HEK293 (cell line): ENCODE measurements at regions not wholly inside any gene's neighbourhood (a gene's known extent, or its start where the extent isn't known, plus 50 kb on each side); places are given as distances from the start of the nearest gene placed in this dataset.

Experiments
- TRIM28 ChIP-seq: IDR thresholded peaks from 2 replicates; pipeline ENCODE4 v1.6.1; 2011; ENCODE audit warnings: low read length, control low read depth, borderline replicate concordance
- ZBTB11 ChIP-seq: fragments of 450-650 bp; formaldehyde crosslinking; conservative IDR thresholded peaks from 2 replicates; pipeline ENCODE4 v1.5.1; 2016; ENCODE audit warnings: low read depth, missing biosample characterization, missing genetic modification characterization
- ZBTB44 ChIP-seq: fragments of 450-650 bp; IDR thresholded peaks from 2 replicates; pipeline ENCODE4 v1.5.1; 2018; ENCODE audit warnings: missing biosample characterization, mild to moderate bottlenecking, missing genetic modification characterization
- ZBTB48 ChIP-seq: fragments of 450-650 bp; formaldehyde crosslinking; IDR thresholded peaks from 2 replicates; pipeline ENCODE4 v1.5.1; 2016; ENCODE audit warnings: missing biosample characterization, missing genetic modification characterization
- ZNF341 ChIP-seq: fragments of 450-650 bp; formaldehyde crosslinking; IDR thresholded peaks from 2 replicates; pipeline ENCODE4; 2016; ENCODE audit warnings: low read depth, missing biosample characterization, missing genetic modification characterization
- TF ChIP-seq, protein P1 (sequence below): fragments of 450-650 bp; formaldehyde crosslinking; IDR thresholded peaks from 2 replicates; pipeline ENCODE4 v1.5.1; 2016; ENCODE audit warnings: missing biosample characterization, missing genetic modification characterization, borderline replicate concordance
- TF ChIP-seq, protein P2 (sequence below): fragments of 450-650 bp; formaldehyde crosslinking; IDR thresholded peaks from 2 replicates; pipeline ENCODE4 v1.5.1; 2016; ENCODE audit warnings: missing biosample characterization, missing genetic modification characterization
- TF ChIP-seq, protein P3 (sequence below): fragments of 450-650 bp; formaldehyde crosslinking; IDR thresholded peaks from 2 replicates; pipeline ENCODE4 v1.5.1; 2016; ENCODE audit warnings: missing biosample characterization, missing genetic modification characterization
- TF ChIP-seq, protein P4 (sequence below): fragments of 450-650 bp; formaldehyde crosslinking; IDR thresholded peaks from 2 replicates; pipeline ENCODE4 v1.5.1; 2016; ENCODE audit warnings: missing biosample characterization, missing genetic modification characterization

DNA sequence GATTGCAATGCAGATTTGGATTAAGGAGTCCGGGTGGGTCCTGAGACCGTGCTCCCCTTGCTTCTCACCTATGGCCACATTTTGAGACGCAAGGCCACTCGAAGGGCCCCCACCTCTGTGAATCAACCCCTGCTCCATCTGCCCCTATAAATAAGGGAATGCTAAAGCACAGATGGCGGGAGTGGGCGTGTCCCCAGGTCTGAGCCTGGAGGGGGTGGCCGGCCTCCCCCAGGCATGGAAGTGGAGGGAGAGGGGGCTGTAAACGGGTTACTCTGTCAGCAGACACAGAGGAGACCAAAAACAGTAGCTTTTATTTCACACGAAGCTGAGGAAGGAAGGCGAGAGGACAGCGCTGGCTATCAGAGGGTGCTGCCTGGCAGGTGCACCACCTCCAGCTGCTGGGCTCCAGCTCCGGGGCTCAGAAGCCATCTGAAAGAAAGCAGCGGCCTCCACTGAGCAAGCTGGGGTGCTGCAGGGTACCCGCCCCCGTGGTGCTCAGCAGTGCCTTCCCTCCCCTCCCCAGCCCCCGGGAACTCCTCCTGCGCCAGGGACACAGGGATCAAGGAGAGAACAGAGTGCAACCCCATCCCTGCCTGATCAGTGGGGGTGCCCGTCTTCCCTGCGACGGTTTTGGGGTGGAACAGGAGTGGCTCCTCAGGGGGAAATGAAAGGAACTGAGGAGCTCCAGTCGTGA, 56.7 kb upstream of the RAB6C start:
- TF ChIP-seq, protein P1, sequence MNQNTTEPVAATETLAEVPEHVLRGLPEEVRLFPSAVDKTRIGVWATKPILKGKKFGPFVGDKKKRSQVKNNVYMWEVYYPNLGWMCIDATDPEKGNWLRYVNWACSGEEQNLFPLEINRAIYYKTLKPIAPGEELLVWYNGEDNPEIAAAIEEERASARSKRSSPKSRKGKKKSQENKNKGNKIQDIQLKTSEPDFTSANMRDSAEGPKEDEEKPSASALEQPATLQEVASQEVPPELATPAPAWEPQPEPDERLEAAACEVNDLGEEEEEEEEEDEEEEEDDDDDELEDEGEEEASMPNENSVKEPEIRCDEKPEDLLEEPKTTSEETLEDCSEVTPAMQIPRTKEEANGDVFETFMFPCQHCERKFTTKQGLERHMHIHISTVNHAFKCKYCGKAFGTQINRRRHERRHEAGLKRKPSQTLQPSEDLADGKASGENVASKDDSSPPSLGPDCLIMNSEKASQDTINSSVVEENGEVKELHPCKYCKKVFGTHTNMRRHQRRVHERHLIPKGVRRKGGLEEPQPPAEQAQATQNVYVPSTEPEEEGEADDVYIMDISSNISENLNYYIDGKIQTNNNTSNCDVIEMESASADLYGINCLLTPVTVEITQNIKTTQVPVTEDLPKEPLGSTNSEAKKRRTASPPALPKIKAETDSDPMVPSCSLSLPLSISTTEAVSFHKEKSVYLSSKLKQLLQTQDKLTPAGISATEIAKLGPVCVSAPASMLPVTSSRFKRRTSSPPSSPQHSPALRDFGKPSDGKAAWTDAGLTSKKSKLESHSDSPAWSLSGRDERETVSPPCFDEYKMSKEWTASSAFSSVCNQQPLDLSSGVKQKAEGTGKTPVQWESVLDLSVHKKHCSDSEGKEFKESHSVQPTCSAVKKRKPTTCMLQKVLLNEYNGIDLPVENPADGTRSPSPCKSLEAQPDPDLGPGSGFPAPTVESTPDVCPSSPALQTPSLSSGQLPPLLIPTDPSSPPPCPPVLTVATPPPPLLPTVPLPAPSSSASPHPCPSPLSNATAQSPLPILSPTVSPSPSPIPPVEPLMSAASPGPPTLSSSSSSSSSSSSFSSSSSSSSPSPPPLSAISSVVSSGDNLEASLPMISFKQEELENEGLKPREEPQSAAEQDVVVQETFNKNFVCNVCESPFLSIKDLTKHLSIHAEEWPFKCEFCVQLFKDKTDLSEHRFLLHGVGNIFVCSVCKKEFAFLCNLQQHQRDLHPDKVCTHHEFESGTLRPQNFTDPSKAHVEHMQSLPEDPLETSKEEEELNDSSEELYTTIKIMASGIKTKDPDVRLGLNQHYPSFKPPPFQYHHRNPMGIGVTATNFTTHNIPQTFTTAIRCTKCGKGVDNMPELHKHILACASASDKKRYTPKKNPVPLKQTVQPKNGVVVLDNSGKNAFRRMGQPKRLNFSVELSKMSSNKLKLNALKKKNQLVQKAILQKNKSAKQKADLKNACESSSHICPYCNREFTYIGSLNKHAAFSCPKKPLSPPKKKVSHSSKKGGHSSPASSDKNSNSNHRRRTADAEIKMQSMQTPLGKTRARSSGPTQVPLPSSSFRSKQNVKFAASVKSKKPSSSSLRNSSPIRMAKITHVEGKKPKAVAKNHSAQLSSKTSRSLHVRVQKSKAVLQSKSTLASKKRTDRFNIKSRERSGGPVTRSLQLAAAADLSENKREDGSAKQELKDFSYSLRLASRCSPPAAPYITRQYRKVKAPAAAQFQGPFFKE: no peak
- TF ChIP-seq, protein P2, sequence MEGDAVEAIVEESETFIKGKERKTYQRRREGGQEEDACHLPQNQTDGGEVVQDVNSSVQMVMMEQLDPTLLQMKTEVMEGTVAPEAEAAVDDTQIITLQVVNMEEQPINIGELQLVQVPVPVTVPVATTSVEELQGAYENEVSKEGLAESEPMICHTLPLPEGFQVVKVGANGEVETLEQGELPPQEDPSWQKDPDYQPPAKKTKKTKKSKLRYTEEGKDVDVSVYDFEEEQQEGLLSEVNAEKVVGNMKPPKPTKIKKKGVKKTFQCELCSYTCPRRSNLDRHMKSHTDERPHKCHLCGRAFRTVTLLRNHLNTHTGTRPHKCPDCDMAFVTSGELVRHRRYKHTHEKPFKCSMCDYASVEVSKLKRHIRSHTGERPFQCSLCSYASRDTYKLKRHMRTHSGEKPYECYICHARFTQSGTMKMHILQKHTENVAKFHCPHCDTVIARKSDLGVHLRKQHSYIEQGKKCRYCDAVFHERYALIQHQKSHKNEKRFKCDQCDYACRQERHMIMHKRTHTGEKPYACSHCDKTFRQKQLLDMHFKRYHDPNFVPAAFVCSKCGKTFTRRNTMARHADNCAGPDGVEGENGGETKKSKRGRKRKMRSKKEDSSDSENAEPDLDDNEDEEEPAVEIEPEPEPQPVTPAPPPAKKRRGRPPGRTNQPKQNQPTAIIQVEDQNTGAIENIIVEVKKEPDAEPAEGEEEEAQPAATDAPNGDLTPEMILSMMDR: no peak
- no peak for TF ChIP-seq TRIM28
- TF ChIP-seq, protein P3, sequence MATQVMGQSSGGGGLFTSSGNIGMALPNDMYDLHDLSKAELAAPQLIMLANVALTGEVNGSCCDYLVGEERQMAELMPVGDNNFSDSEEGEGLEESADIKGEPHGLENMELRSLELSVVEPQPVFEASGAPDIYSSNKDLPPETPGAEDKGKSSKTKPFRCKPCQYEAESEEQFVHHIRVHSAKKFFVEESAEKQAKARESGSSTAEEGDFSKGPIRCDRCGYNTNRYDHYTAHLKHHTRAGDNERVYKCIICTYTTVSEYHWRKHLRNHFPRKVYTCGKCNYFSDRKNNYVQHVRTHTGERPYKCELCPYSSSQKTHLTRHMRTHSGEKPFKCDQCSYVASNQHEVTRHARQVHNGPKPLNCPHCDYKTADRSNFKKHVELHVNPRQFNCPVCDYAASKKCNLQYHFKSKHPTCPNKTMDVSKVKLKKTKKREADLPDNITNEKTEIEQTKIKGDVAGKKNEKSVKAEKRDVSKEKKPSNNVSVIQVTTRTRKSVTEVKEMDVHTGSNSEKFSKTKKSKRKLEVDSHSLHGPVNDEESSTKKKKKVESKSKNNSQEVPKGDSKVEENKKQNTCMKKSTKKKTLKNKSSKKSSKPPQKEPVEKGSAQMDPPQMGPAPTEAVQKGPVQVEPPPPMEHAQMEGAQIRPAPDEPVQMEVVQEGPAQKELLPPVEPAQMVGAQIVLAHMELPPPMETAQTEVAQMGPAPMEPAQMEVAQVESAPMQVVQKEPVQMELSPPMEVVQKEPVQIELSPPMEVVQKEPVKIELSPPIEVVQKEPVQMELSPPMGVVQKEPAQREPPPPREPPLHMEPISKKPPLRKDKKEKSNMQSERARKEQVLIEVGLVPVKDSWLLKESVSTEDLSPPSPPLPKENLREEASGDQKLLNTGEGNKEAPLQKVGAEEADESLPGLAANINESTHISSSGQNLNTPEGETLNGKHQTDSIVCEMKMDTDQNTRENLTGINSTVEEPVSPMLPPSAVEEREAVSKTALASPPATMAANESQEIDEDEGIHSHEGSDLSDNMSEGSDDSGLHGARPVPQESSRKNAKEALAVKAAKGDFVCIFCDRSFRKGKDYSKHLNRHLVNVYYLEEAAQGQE: no peak
- TF ChIP-seq ZBTB44 (tag by site-specific recombination): no peak
- no peak for TF ChIP-seq ZNF341
- TF ChIP-seq, protein P4, sequence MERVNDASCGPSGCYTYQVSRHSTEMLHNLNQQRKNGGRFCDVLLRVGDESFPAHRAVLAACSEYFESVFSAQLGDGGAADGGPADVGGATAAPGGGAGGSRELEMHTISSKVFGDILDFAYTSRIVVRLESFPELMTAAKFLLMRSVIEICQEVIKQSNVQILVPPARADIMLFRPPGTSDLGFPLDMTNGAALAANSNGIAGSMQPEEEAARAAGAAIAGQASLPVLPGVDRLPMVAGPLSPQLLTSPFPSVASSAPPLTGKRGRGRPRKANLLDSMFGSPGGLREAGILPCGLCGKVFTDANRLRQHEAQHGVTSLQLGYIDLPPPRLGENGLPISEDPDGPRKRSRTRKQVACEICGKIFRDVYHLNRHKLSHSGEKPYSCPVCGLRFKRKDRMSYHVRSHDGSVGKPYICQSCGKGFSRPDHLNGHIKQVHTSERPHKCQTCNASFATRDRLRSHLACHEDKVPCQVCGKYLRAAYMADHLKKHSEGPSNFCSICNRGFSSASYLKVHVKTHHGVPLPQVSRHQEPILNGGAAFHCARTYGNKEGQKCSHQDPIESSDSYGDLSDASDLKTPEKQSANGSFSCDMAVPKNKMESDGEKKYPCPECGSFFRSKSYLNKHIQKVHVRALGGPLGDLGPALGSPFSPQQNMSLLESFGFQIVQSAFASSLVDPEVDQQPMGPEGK (tag by site-specific recombination): no peak
- TF ChIP-seq ZBTB48: no peak
- TF ChIP-seq ZBTB11 (tag by site-specific recombination): no peak
